Stomach (tissue), 4 donors: ENCODE measurements at regions not wholly inside any gene's neighbourhood (a gene's known extent, or its start where the extent isn't known, plus 50 kb on each side); places are given as distances from the start of the nearest gene placed in this dataset.

Source experiments
- POLR2A ChIP-seq, 4 donors: fragments of 450-650 bp; IDR thresholded peaks; one replicate each; pipeline ENCODE4 v1.6.1; 2016; ENCODE audit warnings: antibody characterized with exemption in 4 of 4, control low read depth in 2 of 4, mild to moderate bottlenecking in 1 of 4, moderate library complexity in 1 of 4
- POLR2AphosphoS5 ChIP-seq, 3 donors: sonication (generic); formaldehyde crosslinking; IDR thresholded peaks; one replicate each; pipeline ENCODE4 v1.6.1; 2016; ENCODE audit warnings: antibody characterized with exemption in 3 of 3

DNA sequence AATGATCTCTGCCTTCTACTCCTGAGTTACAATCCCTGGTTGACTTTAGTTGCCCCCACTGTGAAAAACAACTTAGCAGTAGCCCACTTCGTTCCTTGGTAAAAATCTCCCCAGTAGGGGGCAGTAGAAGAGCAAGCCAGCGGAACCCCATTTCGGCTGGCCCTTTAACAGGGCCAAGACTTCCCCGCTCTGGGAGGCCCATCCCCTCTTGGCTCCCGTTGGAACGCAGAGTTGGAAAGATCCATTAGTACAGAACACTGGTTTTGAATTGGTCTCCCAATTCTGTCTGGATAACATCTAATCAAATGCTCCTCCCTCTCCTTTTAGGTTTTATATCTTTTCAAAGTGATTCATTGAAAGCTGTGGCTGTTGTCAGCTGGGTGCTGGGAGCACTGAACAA, 1133.3 kb downstream of the BCL11B start:
- TF ChIP-seq POLR2A (IDR thresholded peaks at IDR 0.05) (no peak), POLR2AphosphoS5 (IDR thresholded peaks at IDR 0.05) (no peak)
